ENCODE measurements at regions not wholly inside any gene's neighbourhood (a gene's known extent, or its start where the extent isn't known, plus 50 kb on each side); places are given as distances from the start of the nearest gene placed in this dataset.

GRCh38 chr1:213446496-213446895, 395.5 kb downstream of the RPS6KC1 start:
- Histone ChIP-seq H3K79me1 (ENCODE audit: low read length) (no peaks in the 10 kb centered on the region), H3K27ac (ENCODE audit: low read depth, low read length) (no peak overlapping the region), H2BK5ac (ENCODE audit: low read length) (no peak overlapping the region), H3K4me2 (ENCODE audit: low read length) (no peak overlapping the region), H3K4me3 (ENCODE audit: low read length) (no peak overlapping the region), H2BK120ac (ENCODE audit: low read depth, low read length) (no peak overlapping the region), H3K56ac (ENCODE audit: low read length) (no peak overlapping the region), H2BK15ac (replicated peaks; ENCODE audit: low read depth) (no peak overlapping the region), H3K18ac (ENCODE audit: low read length) (no peak overlapping the region), H4K8ac (ENCODE audit: low read depth, low read length) (no peak overlapping the region), H2AK5ac (ENCODE audit: low read length) (no peak overlapping the region), H4K5ac (ENCODE audit: low read length) (no peak overlapping the region), H3K36me3 (ENCODE audit: control insufficient read depth, insufficient read depth, low read length) (no peaks in the 10 kb centered on the region), H3K27me3 (ENCODE audit: insufficient read depth, low read length, poor library complexity) (no peaks in the 10 kb centered on the region), H3K4me1 (ENCODE audit: control insufficient read depth, low read depth, low read length) (no peaks in the 10 kb centered on the region), H3K23ac (ENCODE audit: low read length) (no peak overlapping the region), H3K9ac (ENCODE audit: low read length) (no peak overlapping the region), H3K4ac (ENCODE audit: low read depth, low read length) (no peak overlapping the region), H3K79me2 (ENCODE audit: control insufficient read depth, insufficient read depth, low read length) (no peaks in the 10 kb centered on the region)
- no CpG with 5 or more reads among the region's 5 CpGs for WGBS (ENCODE audit: extremely low coverage, insufficient coverage, low lambda C conversion rate)
- no peak for DNase-seq

GRCh38 chr1:213448360-213448759, 397.3 kb downstream of the RPS6KC1 start:
- Histone ChIP-seq H3K36me3 (ENCODE audit: control insufficient read depth, insufficient read depth, low read length) (no peaks in the 10 kb centered on the region), H3K79me2 (ENCODE audit: control insufficient read depth, insufficient read depth, low read length) (no peaks in the 10 kb centered on the region), H3K23ac (ENCODE audit: low read length) (no peak overlapping the region), H3K27me3 (ENCODE audit: insufficient read depth, low read length, poor library complexity) (no peaks in the 10 kb centered on the region), H4K8ac (ENCODE audit: low read depth, low read length) (no peak overlapping the region), H2BK5ac (ENCODE audit: low read length) (no peak overlapping the region), H3K56ac (ENCODE audit: low read length) (no peak overlapping the region), H3K79me1 (ENCODE audit: low read length) (no peaks in the 10 kb centered on the region), H3K18ac (ENCODE audit: low read length) (no peak overlapping the region), H3K4me1 (ENCODE audit: control insufficient read depth, low read depth, low read length) (peaks cover 5% of the 10 kb centered on the region), H2BK15ac (replicated peaks; ENCODE audit: low read depth) (no peak overlapping the region), H3K4me3 (ENCODE audit: low read length) (no peak overlapping the region), H2AK5ac (ENCODE audit: low read length) (no peak overlapping the region), H3K4ac (ENCODE audit: low read depth, low read length) (no peak overlapping the region), H3K9ac (ENCODE audit: low read length) (no peak overlapping the region), H4K5ac (ENCODE audit: low read length) (no peak overlapping the region), H3K27ac (ENCODE audit: low read depth, low read length) (no peak overlapping the region), H3K4me2 (ENCODE audit: low read length) (no peak overlapping the region), H2BK120ac (ENCODE audit: low read depth, low read length) (no peak overlapping the region)
- DNase-seq: no peak
- WGBS (ENCODE audit: extremely low coverage, insufficient coverage, low lambda C conversion rate): no CpG with 5 or more reads among the region's 9 CpGs

DNA sequence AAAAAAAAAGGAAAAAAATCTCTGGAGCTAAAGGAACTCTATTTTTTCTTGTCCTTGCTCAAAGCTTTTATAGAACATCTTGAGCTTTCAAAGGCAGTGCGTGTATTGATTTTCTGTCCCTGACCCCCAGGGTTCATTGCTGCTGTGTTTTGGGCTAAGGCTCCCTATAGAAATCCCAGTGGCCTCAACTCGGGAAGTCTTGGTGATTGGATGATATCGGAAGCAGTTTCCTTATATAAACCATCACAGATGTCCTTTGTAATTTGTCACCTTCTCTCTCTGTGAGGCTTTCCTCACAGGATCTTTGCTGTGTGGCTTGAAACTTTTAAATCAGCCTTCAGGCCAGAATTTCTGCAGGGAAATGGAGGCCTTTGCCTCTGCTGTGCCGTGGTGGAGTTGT, 397.7 kb downstream of the RPS6KC1 start:
- WGBS (ENCODE audit: extremely low coverage, insufficient coverage, low lambda C conversion rate): no CpG with 5 or more reads among the region's 4 CpGs

GRCh38 chr1:213452501-213452900, 401.5 kb downstream of the RPS6KC1 start:
- no peak overlapping the region for H2BK5ac ChIP-seq (ENCODE audit: low read length)
- H3K27ac ChIP-seq (ENCODE audit: low read depth, low read length): no peak overlapping the region
- H2BK15ac ChIP-seq (replicated peaks; ENCODE audit: low read depth): no peak overlapping the region
- no peak overlapping the region for H3K56ac ChIP-seq (ENCODE audit: low read length)
- H2AK5ac ChIP-seq (ENCODE audit: low read length): no peak overlapping the region
- no peak overlapping the region for H3K4me3 ChIP-seq (ENCODE audit: low read length)
- no peaks in the 10 kb centered on the region for H3K27me3 ChIP-seq (ENCODE audit: insufficient read depth, low read length, poor library complexity)
- H3K23ac ChIP-seq (ENCODE audit: low read length): peak overlapping the region; percentile 39
- H3K36me3 ChIP-seq (ENCODE audit: control insufficient read depth, insufficient read depth, low read length): no peaks in the 10 kb centered on the region
- peaks cover 5% of the 10 kb centered on the region for H3K4me1 ChIP-seq (ENCODE audit: control insufficient read depth, low read depth, low read length)
- no peak overlapping the region for H3K4me2 ChIP-seq (ENCODE audit: low read length)
- H3K79me1 ChIP-seq (ENCODE audit: low read length): no peaks in the 10 kb centered on the region
- H4K5ac ChIP-seq (ENCODE audit: low read length): no peak overlapping the region
- H4K8ac ChIP-seq (ENCODE audit: low read depth, low read length): no peak overlapping the region
- H2BK120ac ChIP-seq (ENCODE audit: low read depth, low read length): no peak overlapping the region
- H3K9ac ChIP-seq (ENCODE audit: low read length): no peak overlapping the region
- WGBS (ENCODE audit: extremely low coverage, insufficient coverage, low lambda C conversion rate): no CpG with 5 or more reads among the region's 4 CpGs
- no peak overlapping the region for H3K4ac ChIP-seq (ENCODE audit: low read depth, low read length)
- no peak overlapping the region for H3K18ac ChIP-seq (ENCODE audit: low read length)
- DNase-seq: no peak
- H3K79me2 ChIP-seq (ENCODE audit: control insufficient read depth, insufficient read depth, low read length): no peaks in the 10 kb centered on the region

More for the DNA sequence above, 397.7 kb downstream of the RPS6KC1 start:
- DNase-seq: no peak
- Histone ChIP-seq H2BK5ac (ENCODE audit: low read length) (no peak overlapping the region), H3K9ac (ENCODE audit: low read length) (no peak overlapping the region), H2AK5ac (ENCODE audit: low read length) (no peak overlapping the region), H4K5ac (ENCODE audit: low read length) (no peak overlapping the region), H3K4me3 (ENCODE audit: low read length) (no peak overlapping the region), H3K4me2 (ENCODE audit: low read length) (no peak overlapping the region), H3K27ac (ENCODE audit: low read depth, low read length) (no peak overlapping the region), H3K79me1 (ENCODE audit: low read length) (no peaks in the 10 kb centered on the region), H2BK15ac (replicated peaks; ENCODE audit: low read depth) (no peak overlapping the region), H4K8ac (ENCODE audit: low read depth, low read length) (no peak overlapping the region), H3K18ac (ENCODE audit: low read length) (no peak overlapping the region), H3K4ac (ENCODE audit: low read depth, low read length) (no peak overlapping the region), H3K79me2 (ENCODE audit: control insufficient read depth, insufficient read depth, low read length) (no peaks in the 10 kb centered on the region), H2BK120ac (ENCODE audit: low read depth, low read length) (no peak overlapping the region), H3K4me1 (ENCODE audit: control insufficient read depth, low read depth, low read length) (peaks cover 5% of the 10 kb centered on the region), H3K23ac (ENCODE audit: low read length) (no peak overlapping the region), H3K27me3 (ENCODE audit: insufficient read depth, low read length, poor library complexity) (no peaks in the 10 kb centered on the region), H3K56ac (ENCODE audit: low read length) (no peak overlapping the region), H3K36me3 (ENCODE audit: control insufficient read depth, insufficient read depth, low read length) (no peaks in the 10 kb centered on the region)

- Histone ChIP-seq H3K4me1 (ENCODE audit: control insufficient read depth, low read depth, low read length) (peaks cover 5% of the 10 kb centered on the region), H2BK120ac (ENCODE audit: low read depth, low read length) (no peak overlapping the region), H3K4me2 (ENCODE audit: low read length) (no peak overlapping the region), H2BK5ac (ENCODE audit: low read length) (no peak overlapping the region), H4K5ac (ENCODE audit: low read length) (no peak overlapping the region), H3K27me3 (ENCODE audit: insufficient read depth, low read length, poor library complexity) (no peaks in the 10 kb centered on the region), H2AK5ac (ENCODE audit: low read length) (no peak overlapping the region), H3K4ac (ENCODE audit: low read depth, low read length) (no peak overlapping the region), H3K56ac (ENCODE audit: low read length) (no peak overlapping the region), H3K23ac (ENCODE audit: low read length) (no peak overlapping the region), H3K27ac (ENCODE audit: low read depth, low read length) (no peak overlapping the region), H3K79me2 (ENCODE audit: control insufficient read depth, insufficient read depth, low read length) (no peaks in the 10 kb centered on the region), H3K9ac (ENCODE audit: low read length) (no peak overlapping the region), H3K4me3 (ENCODE audit: low read length) (no peak overlapping the region), H3K36me3 (ENCODE audit: control insufficient read depth, insufficient read depth, low read length) (no peaks in the 10 kb centered on the region), H4K8ac (ENCODE audit: low read depth, low read length) (no peak overlapping the region), H2BK15ac (replicated peaks; ENCODE audit: low read depth) (no peak overlapping the region), H3K79me1 (ENCODE audit: low read length) (no peaks in the 10 kb centered on the region), H3K18ac (ENCODE audit: low read length) (no peak overlapping the region)
- no CpG with 5 or more reads among the region's 4 CpGs for WGBS (ENCODE audit: extremely low coverage, insufficient coverage, low lambda C conversion rate)
- DNase-seq: no peak
Observed at GRCh38 chr1:213457186-213457585, 406.1 kb downstream of the RPS6KC1 start.

DNA sequence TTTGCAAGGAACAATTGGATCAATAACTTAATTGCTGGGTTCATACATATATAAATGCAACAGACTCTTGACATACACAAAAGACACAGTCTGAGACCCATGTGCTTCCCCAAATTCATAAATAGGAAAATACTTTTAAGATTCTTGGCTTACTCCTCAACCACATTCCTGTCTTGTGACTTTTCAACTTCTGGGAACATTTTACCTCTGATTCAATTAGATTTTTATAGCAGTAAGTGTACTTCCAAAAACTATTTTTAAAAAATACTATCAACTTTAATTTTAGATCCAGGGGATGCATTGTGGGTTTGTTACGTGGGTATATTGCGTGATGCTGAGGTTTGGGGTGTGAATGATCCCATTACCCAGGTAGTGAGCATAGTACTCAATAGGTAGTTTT, 406.7 kb downstream of the RPS6KC1 start:
- no peak overlapping the region for H3K4me3 ChIP-seq (ENCODE audit: low read length)
- WGBS (ENCODE audit: extremely low coverage, insufficient coverage, low lambda C conversion rate): no CpG with 5 or more reads among the region's 2 CpGs
- H3K4me1 ChIP-seq (ENCODE audit: control insufficient read depth, low read depth, low read length): peaks cover under 1% of the 10 kb centered on the region
- no peaks in the 10 kb centered on the region for H3K27me3 ChIP-seq (ENCODE audit: insufficient read depth, low read length, poor library complexity)
- no peaks in the 10 kb centered on the region for H3K79me1 ChIP-seq (ENCODE audit: low read length)
- H2BK5ac ChIP-seq (ENCODE audit: low read length): no peak overlapping the region
- no peak overlapping the region for H2BK120ac ChIP-seq (ENCODE audit: low read depth, low read length)
- H3K23ac ChIP-seq (ENCODE audit: low read length): no peak overlapping the region
- H3K4ac ChIP-seq (ENCODE audit: low read depth, low read length): no peak overlapping the region
- no peak overlapping the region for H3K18ac ChIP-seq (ENCODE audit: low read length)
- H2BK15ac ChIP-seq (replicated peaks; ENCODE audit: low read depth): no peak overlapping the region
- no peaks in the 10 kb centered on the region for H3K36me3 ChIP-seq (ENCODE audit: control insufficient read depth, insufficient read depth, low read length)
- no peak overlapping the region for H2AK5ac ChIP-seq (ENCODE audit: low read length)
- no peak overlapping the region for H3K4me2 ChIP-seq (ENCODE audit: low read length)
- no peak overlapping the region for H3K27ac ChIP-seq (ENCODE audit: low read depth, low read length)
- H4K8ac ChIP-seq (ENCODE audit: low read depth, low read length): no peak overlapping the region
- no peak for DNase-seq
- no peaks in the 10 kb centered on the region for H3K79me2 ChIP-seq (ENCODE audit: control insufficient read depth, insufficient read depth, low read length)
- H3K9ac ChIP-seq (ENCODE audit: low read length): no peak overlapping the region
- no peak overlapping the region for H3K56ac ChIP-seq (ENCODE audit: low read length)
- no peak overlapping the region for H4K5ac ChIP-seq (ENCODE audit: low read length)

All from mesendoderm (in vitro differentiated cells).